Type B pancreatic cell (in vitro differentiated cells): ENCODE measurements at regions not wholly inside any gene's neighbourhood (a gene's known extent, or its start where the extent isn't known, plus 50 kb on each side); places are given as distances from the start of the nearest gene placed in this dataset.

Experiments
- DNase-seq: peaks from one replicate; pipeline ENCODE4 v3.0.0; 2021; ENCODE audit warnings: mixed read lengths; ENCODE audit not compliant: unreplicated experiment; ENCODE audit errors: extremely low spot score
- H3K27ac Mint-ChIP-seq: 2 replicates; pipeline ENCODE4 v1.8.0; 2021; ENCODE audit warnings: mild to moderate bottlenecking, mixed read lengths
- H3K27me3 Mint-ChIP-seq: 2 replicates; pipeline ENCODE4 v1.8.0; 2021; ENCODE audit warnings: mixed read lengths
- H3K36me3 Mint-ChIP-seq: 2 replicates; pipeline ENCODE4 v1.8.0; 2021; ENCODE audit warnings: mixed read lengths
- H3K4me1 Mint-ChIP-seq: one replicate; pipeline ENCODE4 v1.8.0; 2021; ENCODE audit warnings: mixed read lengths; ENCODE audit not compliant: unreplicated experiment
- H3K4me3 Mint-ChIP-seq: 2 replicates; pipeline ENCODE4 v1.8.0; 2021; ENCODE audit warnings: mild to moderate bottlenecking, mixed read lengths
- H3K9me3 Mint-ChIP-seq: 2 replicates; pipeline ENCODE4 v1.8.0; 2021; ENCODE audit warnings: mixed read lengths
- CTCF ChIP-seq: fragments of 200-600 bp; sonication (generic); conservative IDR thresholded peaks from 2 replicates; pipeline ENCODE4 v1.5.0; 2021; ENCODE audit warnings: antibody characterized with exemption, mild to moderate bottlenecking

DNA sequence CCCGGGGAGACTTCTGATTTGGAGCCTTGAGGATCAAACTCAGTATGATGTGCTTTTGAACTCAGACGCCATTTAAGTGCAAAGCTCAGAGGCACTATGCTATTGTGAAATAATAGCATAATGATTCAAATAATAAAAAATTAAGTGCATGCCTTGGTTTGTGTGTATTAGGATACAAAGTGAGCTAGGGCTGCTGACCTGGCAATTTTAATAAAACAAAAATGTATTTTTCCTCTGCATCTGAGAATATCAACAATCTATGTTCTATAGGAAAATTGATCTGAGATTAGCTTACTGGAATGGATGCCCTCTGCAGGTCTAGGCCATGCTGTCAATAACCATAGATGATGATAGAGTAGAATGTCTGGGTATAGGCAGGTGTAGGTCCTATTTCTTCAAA is 278.8 kb downstream of the DCDC2C start:
- peaks cover 4% of the 10 kb centered on the region for H3K9me3 Mint-ChIP-seq
- no peak overlapping the region for H3K4me3 Mint-ChIP-seq
- no peaks in the 10 kb centered on the region for H3K27me3 Mint-ChIP-seq
- no peak for TF ChIP-seq CTCF
- no peaks in the 10 kb centered on the region for H3K36me3 Mint-ChIP-seq
- DNase-seq = no peak
- no peak overlapping the region for H3K27ac Mint-ChIP-seq
- no peaks in the 10 kb centered on the region for H3K4me1 Mint-ChIP-seq

DNA sequence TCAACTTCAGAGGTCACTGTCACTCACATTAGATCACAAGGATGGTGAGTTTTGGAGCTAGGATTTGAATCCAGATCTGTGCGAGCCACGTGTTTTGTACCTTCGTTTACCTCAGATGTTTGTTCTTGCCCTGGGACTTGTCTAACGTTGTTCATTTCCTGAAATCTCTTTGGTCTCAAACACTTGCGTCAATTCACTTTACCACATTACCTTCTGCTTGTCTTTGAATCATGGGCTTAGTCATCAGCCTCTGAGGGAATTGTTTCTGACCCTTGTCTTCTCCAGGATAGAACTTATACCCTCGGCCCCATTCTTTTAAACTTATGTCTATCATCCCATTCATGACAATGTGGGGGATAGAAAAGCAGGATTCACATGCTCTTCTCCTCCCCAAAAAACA is 282.7 kb downstream of the DCDC2C start:
- Mint-ChIP-seq H3K4me1 (no peaks in the 10 kb centered on the region), H3K27ac (no peak overlapping the region), H3K27me3 (no peaks in the 10 kb centered on the region), H3K36me3 (peaks cover 2% of the 10 kb centered on the region), H3K9me3 (peaks cover 7% of the 10 kb centered on the region), H3K4me3 (no peak overlapping the region)
- no peak for DNase-seq
- TF ChIP-seq CTCF = no peak

GRCh38 chr2:3986530-3987258 is 283.3 kb downstream of the DCDC2C start:
- DNase-seq = no peak
- TF ChIP-seq CTCF = no peak
- no peak overlapping the region for H3K27ac Mint-ChIP-seq
- no peak overlapping the region for H3K4me3 Mint-ChIP-seq
- H3K9me3 Mint-ChIP-seq = peaks cover 12% of the 10 kb centered on the region
- H3K27me3 Mint-ChIP-seq = no peaks in the 10 kb centered on the region
- peaks cover 6% of the 10 kb centered on the region for H3K36me3 Mint-ChIP-seq
- no peaks in the 10 kb centered on the region for H3K4me1 Mint-ChIP-seq

GRCh38 chr2:4002841-4003403 is 299.5 kb downstream of the DCDC2C start:
- DNase-seq = no peak
- no peaks in the 10 kb centered on the region for H3K4me1 Mint-ChIP-seq
- no peak for TF ChIP-seq CTCF
- H3K27me3 Mint-ChIP-seq = peaks cover 5% of the 10 kb centered on the region
- no peak overlapping the region for H3K27ac Mint-ChIP-seq
- no peaks in the 10 kb centered on the region for H3K36me3 Mint-ChIP-seq
- peaks cover 11% of the 10 kb centered on the region for H3K9me3 Mint-ChIP-seq
- no peak overlapping the region for H3K4me3 Mint-ChIP-seq

- no peaks in the 10 kb centered on the region for H3K4me1 Mint-ChIP-seq
- no peak overlapping the region for H3K27ac Mint-ChIP-seq
- H3K27me3 Mint-ChIP-seq = peaks cover 3% of the 10 kb centered on the region
- no peak for DNase-seq
- H3K9me3 Mint-ChIP-seq = peaks cover 13% of the 10 kb centered on the region
- no peak overlapping the region for H3K4me3 Mint-ChIP-seq
- no peaks in the 10 kb centered on the region for H3K36me3 Mint-ChIP-seq
- no peak for TF ChIP-seq CTCF
Measured at GRCh38 chr2:4012197-4012596, 308.8 kb downstream of the DCDC2C start.
